HG02798 (cell line): ENCODE measurements at regions not wholly inside any gene's neighbourhood (a gene's known extent, or its start where the extent isn't known, plus 50 kb on each side); places are given as distances from the start of the nearest gene placed in this dataset.

Experiments
- ATAC-seq: cut with Tn5 transposase; IDR thresholded peaks from one replicate; pipeline ENCODE4 v1.9.1; 2021; ENCODE audit warnings: mild to moderate bottlenecking; ENCODE audit not compliant: unreplicated experiment, poor library complexity

- no peak for ATAC-seq
These were observed 127.6 kb downstream of the TDRD15 start for GRCh38 chr2:21251216-21251980.

GRCh38 chr2:21253311-21254027, 129.7 kb downstream of the TDRD15 start:
- ATAC-seq, result no peak

- no peak for ATAC-seq
These were observed 130.6 kb downstream of the TDRD15 start for GRCh38 chr2:21254170-21254965.

GRCh38 chr2:21256006-21256405, 132.2 kb downstream of the TDRD15 start:
- ATAC-seq, result peak; percentile 77

GRCh38 chr2:21257621-21258020, 133.9 kb downstream of the TDRD15 start:
- no peak for ATAC-seq

- ATAC-seq, result no peak
These were observed 134.3 kb downstream of the TDRD15 start for GRCh38 chr2:21258082-21258481.

- ATAC-seq, result no peak
These were observed 136.5 kb downstream of the TDRD15 start for GRCh38 chr2:21260311-21260710.

GRCh38 chr2:21261591-21261990, 137.8 kb downstream of the TDRD15 start:
- no peak for ATAC-seq

GRCh38 chr2:21262426-21262940, 138.7 kb downstream of the TDRD15 start:
- ATAC-seq, result no peak

GRCh38 chr2:21263622-21264021, 139.9 kb downstream of the TDRD15 start:
- ATAC-seq, result no peak

- ATAC-seq, result no peak
These were observed 142.0 kb downstream of the TDRD15 start for GRCh38 chr2:21265752-21266151.

GRCh38 chr2:21267232-21267835, 143.6 kb downstream of the TDRD15 start:
- ATAC-seq, result no peak

- peak; percentile 15 for ATAC-seq
These were observed 144.6 kb downstream of the TDRD15 start for GRCh38 chr2:21268197-21268877.

GRCh38 chr2:21268878-21269224, 145.1 kb downstream of the TDRD15 start:
- peak; percentile 52 for ATAC-seq

- ATAC-seq, result no peak
These were observed 145.6 kb downstream of the TDRD15 start for GRCh38 chr2:21269382-21269781.

GRCh38 chr2:21270083-21270491, 146.3 kb downstream of the TDRD15 start:
- no peak for ATAC-seq

- no peak for ATAC-seq
These were observed 146.9 kb downstream of the TDRD15 start for GRCh38 chr2:21270708-21271122.

- no peak for ATAC-seq
These were observed 152.4 kb downstream of the TDRD15 start for GRCh38 chr2:21276163-21276562.

- ATAC-seq, result no peak
These were observed 153.6 kb downstream of the TDRD15 start for GRCh38 chr2:21277068-21278056.
